GM12878 (cell line): ENCODE measurements at regions not wholly inside any gene's neighbourhood (a gene's known extent, or its start where the extent isn't known, plus 50 kb on each side); places are given as distances from the start of the nearest gene placed in this dataset.

Experiments
- ATAC-seq: fragments of 200-7000 bp; cut with Tn5 transposase; 3 replicates; pipeline ENCODE4 v1.9.1; 2020; ENCODE audit warnings: mild to moderate bottlenecking, moderate library complexity
- BruUV-seq: library from RNA; stranded (reverse); fragments of 400-500 nt; replicated peaks from 2 replicates; lab custom pipeline; 2021; lab: Mats Ljungman, UMichigan
- CTCF ChIA-PET: fragments of 300-600 bp; sonication (Branson Sonifier 250); formaldehyde crosslinking; extraction: SDS; loops from one replicate; lab custom pipeline; 2021; ENCODE audit warnings: inconsistent platforms; lab: Yijun Ruan, JAX
- POLR2A ChIA-PET: fragments of 350-600 bp; formaldehyde crosslinking; extraction: SDS; loops from one replicate; lab custom pipeline; 2021; ENCODE audit warnings: inconsistent platforms; lab: Charles Lee
- RAD21 ChIA-PET: fragments of 300-600 bp; sonication (Branson Sonifier 250); formaldehyde crosslinking; loops from one replicate; lab custom pipeline; 2023; ENCODE audit warnings: antibody characterized with exemption; ENCODE audit not compliant: unreplicated experiment; lab: Charles Lee
- SMC1A ChIA-PET: fragments of 300-600 bp; sonication (Branson Sonifier 250); formaldehyde crosslinking; loops from one replicate; lab custom pipeline; 2023; ENCODE audit not compliant: unreplicated experiment, uncharacterized antibody; lab: Charles Lee
- DNase-seq: peaks from one replicate; pipeline ENCODE4 v3.0.0-alpha.2; 2011; ENCODE audit warnings: low read depth, low spot score
- FAIRE-seq: peaks from 3 replicates; lab custom pipeline; 2011; peaks lifted over from hg19 to GRCh38; lab: Jason Lieb, UNC
- H2AFZ ChIP-seq: 2 replicates; pipeline ENCODE4 v1.6.0; 2011; ENCODE audit warnings: low read depth, low read length, control low read depth; ENCODE audit not compliant: control insufficient read depth
- H3K27ac ChIP-seq: 2 replicates; pipeline ENCODE4 v1.5.1; 2011; ENCODE audit warnings: control low read depth; ENCODE audit not compliant: control insufficient read depth, insufficient read depth
- H3K27me3 ChIP-seq, 2 experiments: replicated peaks in 1 of 2; 2 replicates each; pipeline versions ENCODE4 v1.6.0 to v1.6.1; 2011; ENCODE audit warnings: low read length in 1 of 2; ENCODE audit not compliant: control insufficient read depth in 2 of 2, insufficient read depth in 2 of 2
- H3K36me3 ChIP-seq, 2 experiments: 2 replicates each; pipeline ENCODE4 v1.5.1; 2011; ENCODE audit warnings: low read length in 1 of 2; ENCODE audit not compliant: control insufficient read depth in 2 of 2, insufficient read depth in 2 of 2
- H3K4me1 ChIP-seq: 2 replicates; pipeline ENCODE4 v1.6.1; 2011; ENCODE audit warnings: mild to moderate bottlenecking, low read length, moderate library complexity, mixed read lengths; ENCODE audit not compliant: control insufficient read depth, insufficient read depth
- H3K4me2 ChIP-seq: 2 replicates; pipeline ENCODE4 v1.6.0; 2011; ENCODE audit warnings: control low read depth; ENCODE audit not compliant: control insufficient read depth, insufficient read depth
- H3K4me3 ChIP-seq: fragments of 200-600 bp; sonication (generic); 2 replicates; pipeline ENCODE4 v1.5.1; 2016
- H3K79me2 ChIP-seq: 2 replicates; pipeline ENCODE4 v1.6.0; 2011; ENCODE audit warnings: low read length; ENCODE audit not compliant: control insufficient read depth, insufficient read depth
- H3K9ac ChIP-seq: 2 replicates; pipeline ENCODE4 v1.8.0; 2011; ENCODE audit warnings: low read length, control low read depth, mixed read lengths; ENCODE audit not compliant: control insufficient read depth, insufficient read depth
- H3K9me3 ChIP-seq: replicated peaks from 3 replicates; pipeline ENCODE4 v1.5.1; 2011; ENCODE audit warnings: mild to moderate bottlenecking, low read length; ENCODE audit not compliant: control insufficient read depth, insufficient read depth
- H4K20me1 ChIP-seq: 2 replicates; pipeline ENCODE4 v1.6.0; 2011; ENCODE audit not compliant: control insufficient read depth, insufficient read depth
- CREM ChIP-seq: IDR thresholded peaks from 2 replicates; pipeline ENCODE4 v1.6.1; 2014; ENCODE audit warnings: antibody characterized with exemption, low read depth
- KDM1A ChIP-seq: fragments of 200-600 bp; sonication (generic); IDR thresholded peaks from 2 replicates; pipeline ENCODE4 v1.6.1; 2016; ENCODE audit warnings: borderline replicate concordance
- MLLT1 ChIP-seq: fragments of 450-650 bp; IDR thresholded peaks from 2 replicates; pipeline ENCODE4 v1.6.1; 2016; ENCODE audit warnings: mild to moderate bottlenecking
- RB1 ChIP-seq: fragments of 450-650 bp; formaldehyde crosslinking; IDR thresholded peaks from 2 replicates; pipeline ENCODE4 v1.6.1; 2017; ENCODE audit warnings: mild to moderate bottlenecking, borderline replicate concordance
- WGBS: methylation state at CpG from one replicate; pipeline ENCODE4 v1.1.6; 2016; ENCODE audit warnings: low lambda C conversion rate; ENCODE audit not compliant: insufficient replicate concordance, insufficient coverage; ENCODE audit errors: missing lambda C conversion rate; 5-methylcytosine and 5-hydroxymethylcytosine counted together
- in situ Hi-C: fragments of 300-500 bp; cut with MboI; formaldehyde crosslinking; loops from 9 replicates; pipeline ENCODE4 v1.14.3; 2018; ENCODE audit warnings: mixed read lengths
- intact Hi-C: fragments of 100-400 bp; cut with micrococcal nuclease; formaldehyde crosslinking; loops from one replicate; pipeline ENCODE4 v1.14.2; 2022; ENCODE audit not compliant: unreplicated experiment

- TF ChIP-seq KDM1A = no peak
- TF ChIP-seq CREM = no peak
Observed at GRCh38 chr7:10912077-10912476, 61.6 kb upstream of the PHF14 start (continued).

- in situ Hi-C loops = no loop called here
- H3K9me3 ChIP-seq = no peaks in the 10 kb centered on the region; the same call in 2 of the 3 replicates
- WGBS = 24% methylated on average over 2 of the region's 2 CpGs
Observed at GRCh38 chr7:10913457-10913856, 60.2 kb upstream of the PHF14 start.

More at GRCh38 chr7:10913457-10913856, 60.2 kb upstream of the PHF14 start:
- H3K4me2 ChIP-seq = no peak overlapping the region
- no peak for TF ChIP-seq MLLT1
- no peak for TF ChIP-seq RB1
- ChIA-PET CTCF (no interaction called here), SMC1A (no interaction called here), POLR2A (no interaction called here), RAD21 (no interaction called here)
- no peak overlapping the region for H3K27ac ChIP-seq
- no TSS peak for BruUV-seq
- no peaks in the 10 kb centered on the region for H3K79me2 ChIP-seq
- no peak overlapping the region for H2AFZ ChIP-seq
- no peaks in the 10 kb centered on the region for H3K36me3 ChIP-seq
- no peak overlapping the region for H3K4me3 ChIP-seq
- no peak for ATAC-seq
- no peak overlapping the region for H3K9ac ChIP-seq
- FAIRE-seq = no peak
- no peak for DNase-seq
- intact Hi-C loops = loop anchor here (10.0 kb wide), 1 partner anchor 59 kb away; no protein-coding TSS in a partner anchor
- no peaks in the 10 kb centered on the region for H4K20me1 ChIP-seq
- no peaks in the 10 kb centered on the region; a peak in 1 of 4 replicates for H3K27me3 ChIP-seq
- no peaks in the 10 kb centered on the region for H3K4me1 ChIP-seq
